Stimulated activated CD8-positive, alpha-beta memory T cell treated with anti-CD3 and anti-CD28 coated beads, Interleukin-2, amount 100 ng/mL, for 1 hour (primary cell): ENCODE measurements at regions not wholly inside any gene's neighbourhood (a gene's known extent, or its start where the extent isn't known, plus 50 kb on each side); places are given as distances from the start of the nearest gene placed in this dataset.
"Not testable (repeated sequence)": the region's sequence is repeated elsewhere in the genome, so short reads cannot be mapped to it uniquely, and the experiment has no call there.

ENCODE experiments used
- DNase-seq, 2 donors: peaks; one replicate each; pipeline ENCODE4 v3.0.0-alpha.2; 2020; ENCODE audit warnings: low read depth in 2 of 2

DNA sequence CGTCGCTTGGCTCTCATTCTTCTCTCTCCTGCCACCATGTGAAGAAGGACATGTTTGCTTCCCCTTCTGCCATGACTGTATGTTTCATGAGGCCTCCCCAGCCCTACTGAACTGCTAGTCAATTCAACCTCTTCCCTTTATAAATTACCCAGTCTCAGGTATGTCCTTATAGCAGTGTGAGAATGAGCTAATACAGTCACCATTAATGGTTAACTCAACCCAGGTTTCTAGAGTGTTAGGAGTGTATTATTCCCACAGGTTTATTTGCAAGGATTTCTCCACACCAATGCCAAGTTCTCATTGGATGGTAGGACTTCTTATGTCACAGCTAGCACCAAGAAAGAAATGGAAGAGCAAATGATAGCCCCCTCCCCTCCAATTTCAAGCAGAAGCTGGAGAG is 71.9 kb downstream of the DYNAP start:
- DNase-seq: no peak

DNA sequence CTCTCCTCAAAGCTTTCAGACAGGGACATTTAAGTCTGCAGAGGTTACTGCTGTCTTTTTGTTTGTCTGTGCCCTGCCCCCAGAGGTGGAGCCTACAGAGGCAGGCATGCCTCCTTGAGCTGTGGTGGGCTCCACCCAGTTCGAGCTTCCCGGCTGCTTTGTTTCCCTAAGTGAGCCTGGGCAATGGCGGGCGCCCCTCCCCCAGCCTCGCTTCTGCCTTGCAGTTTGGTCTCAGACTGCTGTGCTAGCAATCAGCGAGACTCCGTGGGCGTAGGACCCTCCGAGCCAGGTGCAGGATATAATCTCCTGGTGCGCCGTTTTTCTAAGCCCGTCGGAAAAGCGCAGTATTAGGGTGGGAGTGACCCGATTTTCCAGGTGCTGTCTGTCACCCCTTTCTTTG is 78.7 kb downstream of the DYNAP start:
- DNase-seq: not testable (repeated sequence)

DNA sequence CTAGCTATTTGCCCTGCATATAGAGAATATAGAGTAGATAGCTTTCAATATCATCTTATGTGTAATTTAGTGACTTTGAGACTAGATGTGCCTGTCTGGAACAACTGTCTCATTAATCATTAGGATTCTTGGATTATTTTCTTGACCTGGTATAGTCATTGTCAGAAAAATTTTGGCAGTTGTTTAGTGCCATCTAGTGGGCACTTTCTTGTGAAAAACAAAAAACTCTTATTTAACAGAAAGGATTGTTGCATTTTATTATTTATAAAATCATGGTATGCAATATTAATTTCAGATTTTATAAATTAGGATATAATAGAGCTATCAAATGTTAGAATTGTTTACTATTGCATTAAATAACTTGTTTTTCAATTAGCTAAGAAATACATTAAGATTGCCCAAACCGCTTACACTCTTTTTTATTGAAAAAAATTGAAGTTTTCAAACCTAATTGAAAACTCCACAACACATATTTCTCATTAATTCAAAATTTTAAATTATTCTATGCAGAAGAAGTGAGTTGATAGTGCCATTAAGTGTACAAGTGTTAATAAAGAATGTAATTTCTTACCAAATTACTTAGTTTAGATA is 80.3 kb downstream of the DYNAP start:
- DNase-seq: no peak

DNA sequence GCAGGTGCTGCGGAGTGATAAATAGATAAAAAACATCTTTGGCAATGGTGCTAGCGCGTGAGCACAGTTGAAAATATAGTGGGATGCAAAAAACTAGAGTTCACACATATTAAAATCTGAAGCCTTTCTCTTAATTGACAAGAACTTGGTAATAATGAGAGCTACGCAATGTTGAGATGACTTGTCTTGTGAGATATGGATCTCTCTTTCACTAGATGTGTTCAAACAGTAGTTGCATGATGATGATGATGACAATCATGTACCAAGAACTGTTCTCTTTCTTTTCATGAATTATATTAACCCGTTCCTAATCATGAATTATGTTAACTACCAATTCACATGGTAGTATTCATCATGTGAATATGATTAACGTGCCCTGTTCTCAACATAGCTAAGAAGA is 81.1 kb downstream of the DYNAP start:
- no peak for DNase-seq

DNA sequence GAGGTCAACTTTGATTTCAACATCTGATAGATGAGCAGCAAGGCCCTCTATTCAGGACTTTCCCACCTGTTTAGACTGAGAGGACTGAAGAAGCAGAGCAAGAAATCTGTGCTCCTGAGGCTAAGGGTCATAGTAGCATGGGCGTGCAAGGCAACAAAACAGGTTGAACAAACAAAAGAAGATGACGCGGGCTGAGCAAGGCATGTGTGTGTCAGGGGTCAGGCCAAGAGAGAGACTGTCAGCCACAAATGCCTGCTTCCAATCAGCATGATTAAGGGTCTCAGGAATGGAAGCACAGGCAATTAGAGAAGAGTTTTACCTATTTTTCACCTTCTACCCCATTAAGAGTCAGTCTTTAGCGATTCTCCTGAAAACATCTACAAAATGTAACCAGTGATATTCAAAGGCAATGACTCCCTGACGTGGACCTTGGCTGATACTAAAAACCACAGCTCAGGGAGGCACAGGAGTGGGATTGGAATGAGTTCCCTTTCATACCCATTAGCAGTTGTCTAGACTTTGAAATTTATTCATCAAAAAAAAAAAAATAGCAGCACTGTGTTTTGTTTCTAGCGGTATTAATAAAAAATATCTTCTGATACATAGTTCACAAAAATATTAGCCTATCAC is 81.9 kb downstream of the DYNAP start:
- no peak for DNase-seq

DNA sequence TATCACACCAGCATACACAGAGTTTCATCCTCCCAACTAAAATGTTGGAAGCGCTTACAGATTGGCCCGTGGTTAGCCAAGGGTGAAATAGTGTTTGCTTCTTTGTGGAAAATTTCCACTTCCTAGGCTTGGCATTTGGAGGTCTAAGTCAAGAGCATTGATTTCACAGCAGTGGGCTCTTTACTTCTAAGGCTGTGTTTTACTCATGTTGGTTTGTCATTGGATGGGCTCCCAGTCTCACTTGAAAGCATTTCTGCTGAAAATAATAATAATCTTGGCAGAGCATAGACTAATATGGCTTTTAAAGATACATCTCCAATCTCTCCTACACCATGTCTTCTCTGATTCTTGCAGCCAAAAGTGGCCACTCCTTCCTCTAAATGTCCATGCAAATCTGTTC is 82.9 kb downstream of the DYNAP start:
- DNase-seq: no peak

DNA sequence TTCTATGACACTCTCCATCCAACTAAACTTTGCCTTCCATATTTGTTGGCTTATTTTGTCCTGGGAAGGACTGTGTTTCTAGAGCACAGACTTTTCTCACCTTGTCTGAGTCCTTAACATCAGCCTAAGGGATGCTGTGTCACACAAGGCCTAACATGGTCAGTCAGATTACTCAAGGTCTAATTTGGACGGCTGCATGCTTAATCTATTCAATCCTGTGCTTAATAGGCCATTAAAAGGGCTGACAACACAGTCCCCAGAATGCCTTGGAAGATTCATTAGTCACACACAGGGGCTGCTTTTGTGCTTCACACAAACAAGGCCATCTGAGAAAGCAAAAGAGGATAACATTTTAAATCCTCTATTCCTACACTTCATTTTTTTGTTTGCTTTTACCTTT is 84.0 kb downstream of the DYNAP start:
- no peak for DNase-seq

DNA sequence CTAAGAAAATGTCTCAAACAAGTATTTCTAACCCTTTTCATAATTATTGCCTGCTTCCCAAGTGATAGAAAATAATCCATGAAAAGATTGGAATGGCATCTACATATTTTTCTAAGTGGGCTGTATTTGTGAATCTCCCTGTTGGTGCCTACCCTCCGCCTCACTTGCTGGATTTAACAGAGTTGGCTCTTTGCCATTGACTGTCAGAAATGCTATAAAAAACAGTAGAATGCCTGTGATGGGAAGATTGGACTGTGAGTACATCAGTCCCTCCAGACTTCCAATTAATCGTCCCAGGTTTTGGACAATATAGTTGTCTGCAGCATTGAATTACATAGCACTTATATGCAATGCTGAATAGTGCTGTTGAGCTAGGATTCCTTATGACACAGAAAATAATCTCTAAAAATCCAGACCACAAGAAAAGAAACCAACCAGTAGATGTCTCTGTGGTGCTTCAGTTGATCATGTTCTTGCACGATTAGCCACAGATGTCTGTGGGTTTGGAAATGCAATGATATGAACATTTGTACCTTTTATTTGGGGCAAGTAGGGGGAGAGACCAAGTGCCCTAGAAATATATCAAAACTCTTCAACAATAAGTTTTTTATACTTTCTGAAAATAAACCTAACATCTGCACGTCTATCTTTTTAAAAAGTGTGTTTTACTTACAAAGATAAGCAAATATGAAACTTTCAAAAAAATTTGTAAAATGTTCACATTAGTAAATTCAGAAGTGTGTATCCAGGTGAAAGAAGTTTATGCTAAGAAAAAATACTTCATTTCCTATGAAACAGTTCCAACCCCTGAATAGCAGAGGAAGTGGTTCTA is 88.5 kb downstream of the DYNAP start:
- DNase-seq: no peak

DNA sequence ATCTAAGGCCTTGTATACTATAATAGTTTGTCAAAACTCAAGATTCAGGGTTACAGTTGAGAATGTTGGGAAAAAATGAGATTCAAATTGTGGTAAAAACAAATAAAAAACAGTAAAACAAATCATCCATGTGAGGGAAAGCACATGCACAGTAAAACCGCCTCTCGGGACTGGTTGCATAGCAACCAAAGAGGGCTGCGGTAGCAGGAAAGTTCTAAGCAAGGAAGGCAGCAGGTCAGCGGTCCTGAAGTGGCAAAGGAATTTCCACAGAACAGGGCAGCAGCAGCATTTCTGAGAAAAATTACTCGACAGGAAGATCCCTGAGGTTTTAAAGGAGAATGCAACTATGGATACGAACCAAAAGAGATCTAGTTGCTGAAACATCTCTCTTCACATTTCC is 93.7 kb downstream of the DYNAP start:
- DNase-seq: no peak

DNA sequence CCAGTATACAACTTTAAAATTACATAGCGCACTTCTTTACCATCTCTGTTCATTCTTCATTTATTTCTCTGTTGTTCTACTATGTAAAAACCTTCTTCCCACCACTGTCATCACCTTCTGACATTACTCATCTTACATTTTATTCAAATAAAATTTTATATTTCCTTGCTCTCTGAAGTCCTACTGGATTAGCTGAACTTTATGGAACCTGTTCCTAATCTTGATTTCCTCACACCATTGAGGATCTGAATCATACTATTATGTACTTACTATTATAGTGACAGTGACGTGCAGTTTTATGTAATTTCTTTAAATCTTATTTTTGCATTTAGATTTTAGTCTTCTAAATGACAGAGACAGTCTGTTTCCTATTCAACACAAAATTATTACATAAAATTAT is 98.3 kb downstream of the DYNAP start:
- DNase-seq: no peak

DNA sequence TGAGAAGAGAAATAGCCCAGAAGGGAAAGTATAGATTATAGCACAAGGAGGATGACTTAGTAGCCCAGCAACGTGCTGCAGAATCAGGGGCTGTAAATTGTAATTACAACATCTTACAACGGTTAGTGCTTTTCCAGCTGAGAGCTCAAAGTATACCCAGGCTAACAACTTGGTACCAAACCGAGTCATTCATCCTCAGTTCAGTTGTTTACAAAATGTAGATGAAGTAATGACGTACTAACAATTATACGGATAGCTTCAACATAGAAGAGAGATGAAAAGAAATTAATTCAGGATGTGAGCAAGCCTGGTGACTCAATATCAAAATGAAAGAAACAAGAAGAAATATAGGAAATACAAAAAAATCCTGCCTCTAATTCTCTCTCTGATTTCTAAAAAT is 99.2 kb downstream of the DYNAP start:
- DNase-seq: no peak

DNA sequence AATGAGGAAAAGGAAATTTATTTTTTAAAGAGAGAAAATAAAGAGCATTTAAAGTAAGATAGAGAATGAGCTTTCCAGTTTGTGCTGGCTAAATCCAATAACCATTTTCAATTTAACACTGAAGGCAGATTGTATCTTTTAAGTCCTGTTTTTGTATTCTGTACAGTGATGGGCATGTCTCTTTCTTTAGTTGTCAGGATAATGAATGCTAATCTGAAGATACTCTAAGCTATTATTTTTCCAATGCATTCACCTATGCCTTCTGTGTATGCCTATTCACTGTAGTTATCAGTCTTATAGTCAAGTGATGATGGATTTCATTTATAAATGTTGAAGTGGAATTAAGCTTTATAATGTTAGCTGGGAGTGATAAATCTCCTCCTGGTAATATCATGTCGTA is 101.4 kb downstream of the DYNAP start:
- DNase-seq: no peak

DNA sequence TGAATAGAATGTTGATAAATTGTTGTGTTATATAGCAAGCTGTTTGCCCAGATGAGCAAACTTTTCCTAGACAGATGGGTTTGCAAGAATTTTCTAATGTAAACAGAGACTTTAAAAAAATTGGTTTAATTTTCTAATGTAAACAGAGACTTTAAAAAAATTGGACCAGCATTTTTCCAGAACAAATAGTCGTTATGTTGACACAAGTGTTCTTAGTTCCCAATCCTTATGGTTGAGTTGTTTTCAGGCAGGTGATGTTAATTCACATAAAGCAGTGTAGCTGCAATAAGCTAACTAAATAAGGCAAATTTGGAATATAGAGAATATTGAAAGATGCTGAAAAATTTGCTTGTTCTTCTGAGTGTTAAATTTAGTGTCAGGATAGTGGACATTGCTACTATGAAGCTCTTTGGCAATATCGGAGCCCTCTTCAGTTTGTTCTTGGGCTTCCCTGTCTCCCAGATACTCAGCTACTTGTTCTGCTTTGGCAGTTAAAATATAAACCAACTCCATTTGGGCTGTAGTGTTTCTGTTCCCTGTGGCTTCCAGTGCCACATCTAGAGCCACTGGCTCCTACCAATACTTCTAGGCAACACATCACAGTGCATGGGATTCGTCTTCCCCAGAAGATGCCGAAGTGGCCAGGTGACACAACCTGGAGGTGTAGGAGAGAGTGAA is 105.7 kb downstream of the DYNAP start:
- DNase-seq: no peak

DNA sequence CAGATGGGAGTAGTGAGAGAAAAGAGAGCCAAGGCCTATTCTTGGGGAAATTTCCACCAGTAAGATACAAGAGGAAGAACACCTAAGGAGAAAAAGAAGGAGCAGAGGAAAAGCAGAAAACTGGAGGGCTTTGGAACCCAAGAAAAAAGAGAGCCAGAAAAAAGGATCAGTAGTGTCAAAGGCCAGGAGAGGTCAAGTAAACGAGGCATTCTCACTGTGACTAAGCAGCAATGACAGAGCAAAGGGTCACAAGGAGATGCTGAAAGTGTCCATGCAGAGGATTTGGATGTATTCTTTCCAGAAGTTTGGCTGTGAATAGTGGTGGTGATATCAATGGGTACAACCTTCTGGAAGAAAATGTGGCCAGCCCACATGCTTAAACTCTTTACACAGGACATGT is 109.5 kb downstream of the DYNAP start:
- DNase-seq: no peak

DNA sequence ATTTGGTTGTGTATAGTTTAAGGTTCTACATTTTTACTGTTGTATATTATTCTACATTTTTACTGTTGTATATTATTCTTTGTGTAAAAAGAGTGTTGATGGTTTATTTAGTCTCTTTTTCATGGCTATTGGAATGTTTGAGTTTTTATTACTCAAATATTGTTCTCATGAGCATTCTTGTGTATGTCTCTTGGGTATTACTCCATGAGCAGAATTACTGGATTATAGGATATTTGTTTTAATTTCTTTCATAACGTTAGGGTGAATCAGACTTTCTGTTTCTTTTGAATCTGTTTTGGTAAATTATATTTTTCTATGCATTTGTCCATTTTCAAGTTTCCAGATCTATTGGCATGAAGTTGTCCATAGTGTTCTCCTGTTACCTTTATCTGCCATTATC is 111.6 kb downstream of the DYNAP start:
- DNase-seq: no peak

DNA sequence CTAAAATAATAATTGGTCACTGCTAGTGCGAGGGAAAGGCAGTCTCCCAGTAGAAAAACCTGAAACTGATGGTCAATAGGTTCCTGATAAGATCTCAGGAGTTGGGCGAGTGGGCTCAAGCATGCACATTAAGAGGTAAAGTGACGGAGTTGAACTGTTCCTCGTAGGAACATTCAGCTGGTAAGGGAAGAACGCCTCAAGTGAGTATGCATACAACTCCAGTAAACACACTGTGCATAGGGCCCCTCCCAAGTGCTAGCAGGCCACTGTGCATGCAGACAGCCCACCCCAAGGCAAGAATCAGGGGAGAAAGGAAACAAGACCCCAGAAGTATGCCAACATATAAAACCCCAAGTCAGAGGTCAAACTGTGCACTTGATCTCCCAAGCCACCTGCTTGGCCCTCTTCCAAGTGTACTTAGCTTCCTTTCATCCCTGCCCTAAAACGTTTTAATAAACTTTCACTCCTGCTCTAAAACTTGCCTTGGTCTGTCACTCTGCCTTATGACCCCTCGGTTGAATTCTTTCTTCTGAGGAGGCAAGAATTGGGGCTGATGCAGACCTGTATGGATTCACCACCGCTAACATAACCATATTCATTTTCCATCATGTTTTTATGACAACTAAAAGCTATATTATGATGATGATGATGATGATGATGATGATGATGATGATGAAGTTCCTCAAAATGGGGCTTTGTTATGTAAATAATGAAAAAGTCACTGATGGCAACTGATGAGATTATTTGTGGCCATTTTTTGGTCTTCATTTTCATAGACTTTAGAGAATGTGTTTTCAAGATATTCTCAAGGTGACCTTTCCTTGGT is 118.0 kb upstream of the RAB27B start:
- DNase-seq: no peak

DNA sequence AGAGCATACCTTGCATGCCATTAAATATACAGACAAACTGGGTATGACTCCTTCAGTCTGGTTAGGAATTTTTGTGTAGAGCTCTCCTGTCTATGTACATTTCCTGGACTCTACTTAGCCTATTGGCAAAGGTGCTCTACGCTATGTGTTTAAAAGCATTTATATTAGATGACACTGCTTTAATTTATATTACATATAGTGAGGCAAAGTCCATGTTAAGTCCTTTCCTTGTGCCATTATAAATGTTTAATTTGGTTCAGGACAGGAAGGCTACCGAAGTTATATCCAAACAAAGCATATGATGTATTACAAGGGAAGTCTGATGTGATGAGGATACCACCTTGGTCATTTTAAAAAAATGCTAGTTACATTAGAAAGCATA is 117.4 kb upstream of the RAB27B start:
- DNase-seq: no peak

DNA sequence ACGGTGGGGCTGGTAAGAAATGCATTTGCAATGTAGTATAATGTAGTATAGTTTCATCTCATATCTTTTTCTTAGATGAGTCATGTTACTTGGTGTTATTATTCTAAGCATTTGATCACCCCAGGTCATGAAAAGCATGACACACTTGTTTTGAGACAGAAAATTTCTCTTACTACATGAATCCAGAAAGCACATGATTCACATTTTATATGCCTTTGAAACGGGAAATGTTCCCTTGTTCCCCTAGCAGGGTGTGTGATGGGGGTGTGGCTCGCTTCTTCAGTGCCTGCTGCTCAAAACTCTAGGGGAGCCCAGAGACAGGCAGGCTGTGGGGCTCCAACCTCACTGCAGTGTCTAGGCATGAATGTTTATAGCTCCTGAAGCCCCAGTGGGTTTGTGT is 116.0 kb upstream of the RAB27B start:
- DNase-seq: no peak

DNA sequence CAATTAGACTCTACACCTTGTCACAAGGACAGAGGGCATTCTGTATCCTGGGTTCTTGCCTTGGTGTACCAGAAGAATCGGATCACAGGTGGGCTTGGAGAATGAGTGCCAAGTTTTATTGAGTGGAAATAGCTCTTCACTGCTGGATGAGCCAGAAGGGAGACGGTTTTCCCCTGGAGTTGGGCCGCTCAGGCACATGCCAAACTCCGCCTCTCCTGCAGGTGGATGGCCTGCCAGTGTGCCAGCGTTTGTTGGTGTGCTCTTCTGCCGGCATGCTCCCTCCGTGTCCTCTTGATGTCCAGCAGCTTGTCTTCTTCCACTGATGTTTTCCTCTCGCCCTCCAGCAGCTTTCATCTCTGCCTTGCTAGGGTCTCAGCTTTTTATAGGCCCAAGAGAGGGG is 115.5 kb upstream of the RAB27B start:
- DNase-seq: no peak

DNA sequence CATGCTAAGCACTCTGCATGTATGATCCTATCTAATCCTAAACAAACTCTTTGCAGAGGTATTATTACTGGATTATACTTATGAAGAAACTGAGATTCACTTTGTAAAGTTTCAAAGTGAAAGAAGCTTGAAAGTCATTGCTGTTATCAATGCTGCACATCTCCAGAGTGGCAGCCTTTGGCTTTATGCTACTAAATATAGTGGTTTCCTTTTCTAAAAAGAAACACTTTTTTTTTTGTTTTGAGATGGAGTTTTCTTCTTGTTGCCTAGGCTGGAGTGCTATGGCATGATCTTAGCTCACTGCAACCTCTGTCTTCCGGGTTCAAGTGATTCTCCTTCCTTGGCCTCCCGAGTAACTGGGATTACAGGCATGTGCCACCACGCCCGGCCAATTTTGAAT is 114.9 kb upstream of the RAB27B start:
- no peak for DNase-seq

DNA sequence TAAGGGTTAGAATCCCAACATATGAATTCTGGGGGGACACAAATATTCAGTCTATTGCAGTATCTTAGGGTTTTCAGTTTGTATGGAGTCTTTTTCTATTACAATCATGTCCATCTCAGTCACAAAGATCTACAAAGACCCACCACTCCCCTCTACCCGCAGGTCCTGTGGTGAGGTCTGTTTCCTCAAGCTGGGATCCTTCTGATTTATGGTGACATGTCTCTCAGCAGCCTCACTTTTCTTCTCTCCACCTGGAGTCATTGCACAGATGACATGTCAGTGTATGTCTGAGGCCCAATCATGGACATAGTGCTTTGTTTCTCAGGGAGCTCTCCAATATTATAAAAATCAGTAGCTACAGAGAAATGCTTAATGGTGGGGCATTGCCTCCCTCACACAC is 113.4 kb upstream of the RAB27B start:
- no peak for DNase-seq

DNA sequence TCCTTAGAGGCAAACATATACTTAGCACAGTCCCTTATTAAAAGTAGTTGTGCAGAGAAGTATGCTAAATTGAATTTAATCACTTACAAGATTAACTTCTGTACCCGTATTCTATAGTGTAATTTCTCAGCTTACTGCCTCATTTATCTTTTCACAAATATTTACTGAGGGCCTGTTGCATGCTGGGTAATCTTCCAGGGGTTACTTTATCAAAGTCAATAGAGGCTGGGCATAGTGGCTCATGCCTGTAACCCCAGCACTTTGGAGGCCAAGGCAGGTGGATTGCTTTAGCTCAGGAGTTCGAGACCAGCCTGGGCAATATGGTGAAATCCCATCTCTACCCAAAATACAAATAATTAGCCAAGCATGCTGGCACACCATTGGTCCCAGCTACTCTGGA is 111.7 kb upstream of the RAB27B start:
- DNase-seq: no peak
